GM21619 (cell line): ENCODE measurements at regions not wholly inside any gene's neighbourhood (a gene's known extent, or its start where the extent isn't known, plus 50 kb on each side); places are given as distances from the start of the nearest gene placed in this dataset.
"Not testable (repeated sequence)": the region's sequence is repeated elsewhere in the genome, so short reads cannot be mapped to it uniquely, and the experiment has no call there.

Experiments used
- ATAC-seq: cut with Tn5 transposase; IDR thresholded peaks from one replicate; pipeline ENCODE4 v1.9.1; 2021; ENCODE audit not compliant: unreplicated experiment

GRCh38 chr13:79933389-79933788 lies 407.5 kb downstream of the SPRY2 start:
- no peak for ATAC-seq

GRCh38 chr13:79932556-79932955 lies 408.4 kb downstream of the SPRY2 start:
- ATAC-seq, result no peak

DNA sequence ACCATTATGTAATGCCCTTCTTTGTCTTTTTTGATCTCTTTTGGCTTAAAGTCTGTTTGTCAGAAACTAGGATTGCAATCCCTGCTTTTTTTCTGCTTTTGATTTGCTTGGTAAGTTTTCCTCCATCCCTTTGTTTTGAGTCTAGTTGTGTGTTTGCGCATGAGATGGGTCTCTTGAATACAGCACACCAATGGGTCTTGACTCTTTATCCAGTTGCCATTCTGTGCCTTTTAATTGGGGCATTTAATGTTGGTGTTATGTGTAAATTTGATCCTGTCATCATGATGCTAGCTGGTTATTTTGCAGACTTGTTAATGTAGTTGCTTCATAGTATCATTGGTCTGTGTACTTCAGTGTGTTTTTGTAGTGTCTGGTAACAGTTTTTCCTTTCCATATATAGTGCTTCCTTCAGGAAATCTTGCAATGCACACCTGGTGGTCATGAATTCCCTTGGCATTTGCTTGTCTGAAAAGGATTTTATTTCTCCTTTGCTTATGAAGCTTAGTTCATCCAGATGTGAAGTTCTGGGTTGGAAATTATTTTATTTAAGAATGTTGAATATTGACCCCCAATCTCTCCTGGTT lies 416.9 kb downstream of the SPRY2 start:
- ATAC-seq, result not testable (repeated sequence)

- no peak for ATAC-seq
These were observed 421.8 kb downstream of the SPRY2 start for GRCh38 chr13:79919091-79919490.

- ATAC-seq, result no peak
These were observed 422.3 kb downstream of the SPRY2 start for GRCh38 chr13:79918620-79919019.

DNA sequence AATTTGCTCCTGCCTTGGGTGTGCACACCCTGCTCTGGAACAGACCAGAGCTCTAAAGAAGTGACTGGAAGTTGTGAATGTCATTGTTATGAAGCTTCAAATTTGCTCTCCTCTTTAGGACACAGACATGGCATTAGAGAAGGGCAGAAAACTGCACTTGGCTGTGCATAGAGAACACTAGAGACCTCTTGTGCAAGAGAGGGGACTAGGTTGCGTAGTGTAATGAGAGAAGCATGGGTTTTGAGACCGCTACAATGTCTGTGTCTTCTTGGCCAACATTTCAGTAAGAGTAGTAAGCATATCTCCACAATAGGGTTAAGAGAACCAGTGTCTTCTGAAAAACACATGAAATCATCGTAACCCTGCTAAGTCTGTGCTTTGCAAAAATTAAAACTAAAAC lies 423.3 kb downstream of the SPRY2 start:
- ATAC-seq, result no peak

GRCh38 chr13:79915114-79915811 lies 425.7 kb downstream of the SPRY2 start:
- ATAC-seq, result no peak

DNA sequence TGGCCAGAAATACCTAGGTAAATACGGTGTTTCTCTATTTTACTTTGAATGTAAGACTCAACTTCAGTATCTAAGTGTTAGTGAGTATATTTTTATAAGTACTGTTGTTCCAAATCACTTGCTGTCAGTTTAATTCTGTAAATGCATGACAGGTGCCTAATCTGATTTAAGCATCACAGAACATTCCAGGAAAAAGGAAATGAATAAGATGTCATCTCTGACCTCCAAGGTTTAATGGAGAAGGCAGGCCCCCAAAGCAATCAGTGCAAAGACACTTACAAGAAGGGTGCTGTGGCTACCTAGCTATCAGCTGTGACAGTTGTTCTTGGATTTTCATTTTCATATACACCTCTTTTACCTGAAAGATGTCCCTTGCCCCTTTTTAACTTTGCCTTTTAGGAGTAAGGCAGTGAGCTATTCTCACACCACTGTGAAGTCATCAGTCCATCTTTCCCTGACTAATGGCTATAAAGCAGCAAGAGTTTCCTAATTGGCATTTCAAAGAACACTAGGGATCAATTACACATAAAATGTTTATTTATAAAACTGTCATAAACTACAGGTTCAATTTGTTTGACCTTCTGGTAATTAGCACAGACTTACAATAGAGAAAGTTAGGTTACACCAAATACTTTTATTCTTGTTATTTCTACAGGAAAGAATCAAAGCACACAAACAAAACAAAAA lies 427.6 kb downstream of the SPRY2 start:
- no peak for ATAC-seq

GRCh38 chr13:79912403-79912802 lies 428.5 kb downstream of the SPRY2 start:
- ATAC-seq, result no peak

- ATAC-seq, result no peak
These were observed 429.9 kb downstream of the SPRY2 start for GRCh38 chr13:79910875-79911540.

DNA sequence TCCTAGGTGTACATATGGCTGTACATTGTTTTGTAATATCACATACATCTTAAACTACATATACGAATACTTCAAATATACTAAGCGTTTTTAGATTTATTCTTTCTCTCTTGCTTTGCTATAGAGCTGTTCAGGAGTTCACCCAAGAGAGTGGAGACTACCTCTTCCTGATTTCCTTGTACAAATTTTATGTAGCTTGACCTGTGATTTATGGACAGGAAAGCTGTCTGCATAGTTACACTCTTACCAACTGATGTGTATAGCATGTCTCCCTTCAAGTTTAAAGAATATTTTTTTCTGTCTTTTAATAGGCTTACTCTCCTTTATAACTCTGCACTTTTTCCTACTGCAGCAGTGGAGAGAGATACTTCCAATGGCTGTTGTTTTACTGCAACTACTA lies 428.7 kb downstream of the NDFIP2 start:
- ATAC-seq, result no peak

DNA sequence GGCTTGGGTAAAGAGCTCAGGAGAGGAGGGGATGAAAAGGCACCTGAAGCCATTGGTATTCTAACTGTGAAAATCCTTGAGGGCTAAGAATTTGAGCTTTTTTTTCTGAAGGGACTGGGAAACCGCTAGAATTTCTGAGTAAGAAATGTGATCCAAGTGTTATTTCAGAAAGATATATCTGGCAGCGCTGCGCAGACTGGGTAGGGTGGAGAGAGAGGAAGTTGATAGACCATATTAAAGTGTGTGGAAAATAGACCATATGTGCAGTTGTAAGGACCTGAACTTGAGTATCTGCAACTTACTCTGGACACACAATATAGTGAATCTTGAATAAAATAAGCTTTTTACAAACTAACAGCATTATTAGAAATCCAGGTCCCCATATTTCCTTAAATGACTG lies 427.4 kb downstream of the NDFIP2 start:
- no peak for ATAC-seq

DNA sequence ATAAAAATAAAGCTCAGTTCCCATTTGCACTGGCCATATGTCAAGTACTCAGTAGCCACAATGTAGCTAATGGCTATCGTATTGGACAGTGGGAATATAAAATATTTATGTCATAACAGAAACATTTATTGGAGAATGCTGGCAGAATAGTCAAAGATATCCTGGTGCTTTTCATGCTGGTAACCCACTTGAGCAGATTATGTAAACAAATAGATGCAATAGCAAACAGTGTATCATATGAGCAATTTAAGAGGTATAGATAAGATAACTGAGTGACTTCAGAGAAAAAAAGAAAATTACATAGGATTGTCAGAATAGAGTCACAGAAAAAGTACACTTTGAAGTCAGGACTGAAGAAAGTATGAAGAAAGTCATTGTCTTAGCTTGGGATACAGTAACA lies 426.6 kb downstream of the NDFIP2 start:
- ATAC-seq, result no peak

GRCh38 chr13:79906345-79906744 lies 425.4 kb downstream of the NDFIP2 start:
- ATAC-seq, result no peak

DNA sequence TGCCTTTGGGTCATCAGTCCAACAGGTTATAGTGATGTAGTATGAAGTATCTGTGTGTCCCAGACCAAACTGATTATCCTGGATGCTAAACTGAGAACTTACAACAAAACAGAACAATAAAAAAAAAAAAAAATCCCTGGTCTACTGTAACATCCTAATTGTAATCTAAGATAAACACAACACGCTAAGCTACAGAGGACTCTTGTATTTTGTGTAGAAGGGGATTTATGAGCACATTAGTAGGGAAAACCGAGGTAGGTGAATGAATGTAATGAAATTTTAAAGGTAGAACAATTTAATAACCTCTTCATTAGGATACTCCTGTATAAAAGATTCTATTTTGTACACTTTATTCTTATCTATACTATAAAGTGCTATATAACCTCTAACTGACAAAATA lies 424.1 kb downstream of the NDFIP2 start:
- ATAC-seq, result no peak

DNA sequence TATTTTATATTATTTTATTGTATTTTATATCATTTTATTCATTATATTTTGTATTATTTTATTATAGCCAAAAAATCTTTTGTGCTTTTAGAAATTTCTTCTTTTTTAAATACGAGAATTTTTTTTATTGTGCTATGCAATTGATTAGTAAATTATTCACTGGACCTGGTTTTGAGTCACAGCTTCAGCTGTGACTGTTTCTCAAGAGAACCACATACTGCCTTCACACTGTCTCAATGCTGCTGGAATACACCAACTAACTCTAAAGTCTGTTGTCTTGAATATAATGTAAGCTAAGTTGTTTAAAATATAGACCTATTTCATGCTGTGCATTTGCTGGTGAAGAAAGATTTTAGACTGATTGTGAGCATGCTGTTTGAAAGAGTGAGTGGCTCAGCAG lies 423.6 kb downstream of the NDFIP2 start:
- ATAC-seq, result no peak

DNA sequence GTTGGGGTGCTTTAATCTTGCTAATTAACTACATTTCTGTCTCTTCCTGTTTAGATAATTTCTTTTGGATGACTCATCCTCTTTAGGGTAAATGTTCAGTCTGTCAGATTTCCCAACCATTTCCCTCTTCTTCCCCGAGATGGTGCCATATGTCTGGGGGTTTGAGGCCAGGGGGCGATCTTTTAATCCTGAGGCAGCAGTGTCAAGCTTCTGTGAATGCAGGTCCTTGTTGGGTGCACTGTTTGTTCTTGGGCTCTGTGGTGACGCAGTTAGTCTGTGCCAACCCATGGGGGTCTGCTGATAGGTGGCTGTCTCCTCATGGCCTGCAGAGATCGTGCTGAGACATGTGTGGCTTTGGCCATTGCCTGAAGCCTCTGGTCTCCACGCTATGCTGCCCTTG lies 420.4 kb downstream of the NDFIP2 start:
- no peak for ATAC-seq

- no peak for ATAC-seq
These were observed 419.4 kb downstream of the NDFIP2 start for GRCh38 chr13:79900356-79900755.

GRCh38 chr13:79898996-79899395 lies 418.0 kb downstream of the NDFIP2 start:
- ATAC-seq, result no peak

DNA sequence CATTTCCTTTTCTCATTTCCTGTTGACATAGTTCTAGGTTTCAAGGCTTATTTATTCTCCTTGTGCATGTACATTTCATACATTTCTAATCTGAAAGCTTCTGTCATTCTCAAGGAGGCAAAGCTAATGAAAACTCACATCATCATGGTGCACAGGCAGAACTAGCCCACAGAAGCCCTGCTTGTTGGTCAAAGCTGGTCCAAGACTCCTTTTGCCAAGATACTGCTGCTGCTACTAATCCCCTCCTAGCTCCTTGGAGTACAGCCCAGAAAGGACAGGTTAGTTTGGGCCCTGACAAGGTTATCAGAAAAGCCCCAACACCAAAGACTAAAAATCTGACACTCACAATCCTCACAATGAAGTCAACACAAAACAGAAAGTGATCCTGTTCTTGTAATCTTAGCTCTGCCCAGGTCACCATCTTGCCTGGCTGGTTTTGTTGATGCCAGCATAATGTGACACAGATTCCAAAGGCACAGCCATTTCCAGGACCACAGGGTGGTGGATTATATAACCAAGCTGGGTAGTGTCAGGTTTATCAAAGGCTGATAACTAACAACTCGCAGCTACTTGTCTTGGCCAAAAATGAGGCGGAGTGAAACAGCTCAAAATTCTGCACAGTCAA lies 417.4 kb downstream of the NDFIP2 start:
- no peak for ATAC-seq

GRCh38 chr13:79896851-79897250 lies 415.9 kb downstream of the NDFIP2 start:
- no peak for ATAC-seq
